NCI-H510A treated with DMSO at 0.1 percent for 48 hours (cell line): ENCODE measurements at regions not wholly inside any gene's neighbourhood (a gene's known extent, or its start where the extent isn't known, plus 50 kb on each side); places are given as distances from the start of the nearest gene placed in this dataset.
"Not testable (repeated sequence)": the region's sequence is repeated elsewhere in the genome, so short reads cannot be mapped to it uniquely, and the experiment has no call there.

Source experiments
- DNase-seq: peaks from one replicate; lab custom pipeline; 2025; lab: John Stamatoyannopoulos, UW

DNA sequence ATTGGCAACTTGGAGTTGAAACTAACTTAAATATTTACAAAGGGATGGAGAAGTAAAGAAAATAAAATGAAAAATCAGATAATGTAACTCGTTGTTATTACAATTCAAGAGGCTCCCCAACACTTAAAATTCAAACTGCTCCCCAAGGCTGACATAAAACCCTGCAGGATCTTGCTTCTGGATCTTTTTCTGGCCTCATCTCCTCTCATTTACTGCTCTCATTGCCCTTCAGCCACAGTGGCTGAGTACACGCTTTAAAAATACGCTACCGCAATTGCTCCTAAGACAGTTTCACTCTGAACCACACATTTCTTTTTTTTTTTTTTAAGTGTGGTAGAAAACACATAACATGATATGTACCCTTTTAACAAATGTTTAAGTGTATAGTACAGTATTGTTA lies 718.1 kb upstream of the ANO3 start:
- DNase-seq, result no peak

DNA sequence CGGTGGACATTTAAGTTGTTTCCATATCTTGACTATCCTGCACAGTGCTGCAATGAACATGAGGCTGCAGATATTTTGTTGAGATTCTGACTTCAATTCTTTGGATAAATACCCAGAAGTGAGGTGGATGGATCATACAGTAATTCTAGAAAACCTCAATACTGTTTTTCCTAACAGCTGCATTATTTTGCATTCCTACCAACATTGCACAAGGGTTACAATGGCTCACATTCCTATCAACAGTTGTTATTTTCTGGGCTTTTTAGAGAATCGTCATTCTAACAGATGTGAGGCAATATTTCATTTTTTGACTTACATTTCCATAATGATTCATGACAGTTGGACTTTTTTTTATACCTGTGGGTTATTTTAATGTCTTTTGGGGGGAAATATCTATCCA lies 716.9 kb upstream of the ANO3 start:
- DNase-seq, result no peak

DNA sequence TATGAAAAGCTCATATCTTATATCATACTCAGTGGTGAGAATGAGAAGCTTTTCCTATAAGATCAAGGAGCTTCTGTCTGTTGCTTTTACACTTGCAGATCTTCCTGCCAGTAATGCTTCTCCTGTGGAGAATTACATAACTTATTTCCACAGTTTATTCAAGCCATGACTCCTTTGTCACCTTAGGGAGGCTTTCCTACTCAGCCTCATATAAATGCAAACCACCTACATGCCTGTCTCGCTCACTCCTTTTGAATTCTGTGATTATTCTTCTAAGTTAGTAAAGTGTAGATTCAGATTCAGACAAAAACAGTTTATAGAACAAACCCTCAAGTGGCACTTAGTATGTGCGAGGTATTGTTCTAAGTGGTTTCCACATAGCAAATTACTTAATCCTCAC lies 716.1 kb upstream of the ANO3 start:
- DNase-seq, result no peak

DNA sequence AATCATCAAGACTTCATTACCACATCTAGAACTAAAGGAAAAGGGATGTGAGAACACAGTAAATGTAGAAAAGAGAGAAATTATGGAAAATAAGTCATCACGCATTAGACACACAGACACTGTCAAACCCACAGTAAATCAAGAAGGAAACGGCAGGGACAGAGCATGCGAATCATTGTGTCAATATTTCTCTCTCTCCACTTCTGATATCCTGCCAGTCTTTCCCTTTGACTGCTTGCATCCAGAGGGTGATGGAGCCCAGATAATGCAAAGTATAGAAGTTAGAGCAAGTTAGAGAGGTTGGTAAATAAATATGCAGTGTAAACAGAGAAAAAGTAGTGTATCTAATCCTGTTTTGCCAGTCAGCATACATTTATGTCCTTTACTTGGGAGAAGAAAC lies 706.8 kb upstream of the ANO3 start:
- DNase-seq, result no peak

DNA sequence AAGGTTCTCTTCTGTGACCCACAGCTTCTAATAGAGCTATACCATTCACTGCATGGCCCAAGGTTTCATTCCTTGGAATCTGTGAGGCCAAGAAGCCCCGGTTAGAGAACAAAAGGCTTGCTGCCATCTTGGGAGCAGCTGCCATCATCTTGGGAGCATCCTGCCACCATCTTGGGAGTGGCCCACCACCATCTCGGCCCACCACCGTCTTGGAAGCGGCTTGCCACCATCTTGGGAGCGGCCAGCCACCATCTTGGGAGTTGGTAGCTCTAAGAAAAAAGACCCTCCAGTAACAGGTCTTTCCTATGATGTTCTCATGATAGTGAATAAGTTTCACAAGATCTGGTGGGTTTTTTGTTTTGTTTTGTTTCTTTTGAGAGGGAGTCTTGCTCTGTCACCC lies 703.9 kb upstream of the ANO3 start:
- no peak for DNase-seq

DNA sequence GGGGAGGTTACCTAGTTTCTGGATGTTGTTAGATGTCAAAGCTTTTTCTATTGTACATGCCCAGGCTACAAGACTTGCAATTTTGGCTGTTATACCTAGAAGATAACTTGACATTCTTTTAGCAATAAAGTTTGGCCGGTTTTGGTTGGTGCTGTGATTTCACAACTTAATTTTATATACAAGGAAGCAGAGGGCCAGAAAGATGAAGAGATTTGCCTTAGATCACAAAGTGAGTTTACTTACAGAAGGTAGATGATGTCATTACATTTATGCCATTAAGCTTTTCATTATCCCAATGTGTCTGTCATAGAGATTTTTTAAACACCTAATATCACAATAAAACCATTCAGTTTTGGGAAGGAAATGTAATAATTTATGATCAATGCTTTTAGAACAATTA lies 698.7 kb upstream of the ANO3 start:
- DNase-seq, result no peak

DNA sequence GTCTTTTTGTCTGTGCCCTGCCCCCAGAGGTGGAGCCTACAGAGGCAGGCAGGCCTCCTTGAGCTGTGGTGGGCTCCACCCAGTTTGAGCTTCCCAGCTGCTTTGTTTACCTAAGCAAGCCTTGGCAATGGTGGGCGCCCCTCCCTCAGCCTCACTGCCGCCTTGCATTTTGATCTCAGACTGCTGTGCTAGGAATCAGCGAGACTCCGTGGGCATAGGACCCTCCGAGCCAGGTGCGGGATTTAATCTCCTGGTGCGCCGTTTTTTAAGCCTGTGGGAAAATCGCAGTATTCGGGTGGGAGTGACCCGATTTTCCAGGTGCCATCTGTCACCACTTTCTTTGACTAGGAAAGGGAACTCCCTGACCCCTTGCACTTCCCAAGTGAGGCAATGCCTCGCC lies 682.7 kb upstream of the ANO3 start:
- DNase-seq, result not testable (repeated sequence)

DNA sequence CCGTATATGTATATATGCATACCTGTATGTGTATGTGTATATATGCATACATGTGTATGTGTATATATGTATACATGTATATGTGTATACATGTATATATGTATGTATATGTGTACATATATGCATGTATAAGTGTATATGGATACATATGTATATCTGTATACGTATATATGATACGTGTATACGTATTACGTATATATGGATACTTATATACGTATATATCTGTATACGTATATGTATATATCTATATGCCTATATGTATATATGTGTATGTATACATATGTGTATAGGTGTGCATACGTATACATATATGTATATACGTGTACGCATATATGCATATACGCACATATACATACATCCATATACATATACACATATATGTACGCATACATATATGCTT lies 681.6 kb upstream of the ANO3 start:
- DNase-seq, result no peak

DNA sequence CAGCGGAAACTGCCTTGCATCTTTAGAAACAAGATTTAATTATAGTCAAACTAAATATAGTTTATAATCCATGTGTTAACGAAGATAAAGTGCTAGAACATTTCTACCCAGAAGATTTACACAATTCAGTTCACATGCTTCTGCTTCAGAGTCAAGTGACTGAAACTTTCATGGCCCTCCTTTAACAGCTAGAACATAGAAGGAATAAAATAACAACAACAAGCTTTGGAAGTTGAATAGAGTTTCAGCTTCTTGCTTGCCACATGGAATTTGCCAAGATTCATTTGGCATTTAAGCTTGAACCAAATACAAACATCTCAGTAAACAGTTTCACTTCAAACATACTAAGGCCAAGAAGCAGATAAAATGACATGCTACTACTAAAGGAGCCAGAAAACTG lies 676.3 kb upstream of the ANO3 start:
- DNase-seq, result no peak

DNA sequence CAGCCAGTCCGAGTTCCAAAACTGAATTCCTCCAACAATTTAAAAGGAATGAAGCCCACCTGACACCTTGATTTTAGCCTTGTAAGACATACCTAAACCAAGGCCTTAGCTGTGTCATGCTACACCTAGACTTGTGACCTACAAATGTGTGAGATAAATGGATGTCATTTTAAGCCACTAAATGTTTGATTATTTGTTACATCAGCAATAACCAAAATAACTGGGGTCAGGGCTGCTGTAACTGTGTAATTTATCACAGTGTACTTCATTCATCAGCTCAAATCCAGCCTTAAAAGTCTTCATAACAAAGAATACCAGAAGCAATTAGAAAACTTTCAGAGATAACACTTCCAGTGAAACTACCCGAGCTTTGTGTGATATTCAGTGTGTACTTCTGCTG lies 673.0 kb upstream of the ANO3 start:
- DNase-seq, result no peak

DNA sequence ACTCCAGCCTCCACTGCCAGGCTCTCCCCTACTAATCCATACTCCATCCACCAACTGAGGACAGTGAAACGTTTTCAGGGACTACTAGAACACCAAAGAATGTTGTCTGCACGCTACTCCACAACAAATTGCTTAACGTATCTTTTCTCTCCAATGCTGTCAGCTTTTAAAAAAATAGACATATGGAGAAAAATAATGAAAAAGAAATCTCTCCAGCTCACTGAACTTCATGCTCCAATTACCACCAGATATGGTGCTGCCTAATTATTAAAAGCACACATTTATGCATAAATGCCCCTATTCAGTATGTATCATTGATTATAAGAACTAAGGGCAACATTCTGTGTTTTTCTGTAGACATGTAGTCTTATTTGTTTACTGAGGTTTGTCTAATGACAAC lies 672.2 kb upstream of the ANO3 start:
- DNase-seq, result no peak

DNA sequence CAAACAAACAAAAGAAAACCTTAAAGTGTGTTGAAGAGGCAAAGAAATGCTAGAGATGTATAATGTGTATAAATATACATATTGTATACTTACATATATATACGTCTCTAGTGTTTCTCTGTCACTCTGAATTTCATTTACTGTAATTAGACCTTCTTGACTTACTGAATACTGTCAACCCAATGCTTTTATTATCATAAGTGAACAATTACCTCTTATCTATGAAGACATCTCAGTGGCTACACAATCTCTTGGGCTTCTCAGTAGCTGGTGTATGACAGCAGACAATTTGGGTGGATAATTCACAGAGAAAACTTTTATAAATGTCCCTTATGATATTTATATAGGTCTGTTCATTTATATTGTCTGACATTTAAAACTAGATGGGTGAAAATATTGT lies 664.1 kb upstream of the ANO3 start:
- no peak for DNase-seq

DNA sequence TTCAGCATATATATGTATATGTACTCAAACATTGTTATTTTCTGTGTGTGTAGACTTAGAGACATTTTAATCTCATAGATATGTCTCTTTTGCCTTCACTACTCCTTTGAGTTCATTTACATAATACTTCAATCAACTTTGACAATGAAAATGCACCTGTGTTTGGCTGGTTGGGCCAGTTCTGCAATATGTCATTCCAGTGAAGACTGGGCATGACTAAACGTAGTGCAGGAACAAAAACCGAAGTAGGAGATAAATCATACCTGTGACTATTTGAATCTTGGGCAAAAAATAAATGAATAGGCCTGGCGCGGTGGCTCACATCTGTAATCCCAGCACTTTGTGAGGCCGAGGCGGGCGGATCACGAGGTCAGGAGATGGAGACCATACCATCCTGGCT lies 640.0 kb upstream of the ANO3 start:
- DNase-seq, result no peak

DNA sequence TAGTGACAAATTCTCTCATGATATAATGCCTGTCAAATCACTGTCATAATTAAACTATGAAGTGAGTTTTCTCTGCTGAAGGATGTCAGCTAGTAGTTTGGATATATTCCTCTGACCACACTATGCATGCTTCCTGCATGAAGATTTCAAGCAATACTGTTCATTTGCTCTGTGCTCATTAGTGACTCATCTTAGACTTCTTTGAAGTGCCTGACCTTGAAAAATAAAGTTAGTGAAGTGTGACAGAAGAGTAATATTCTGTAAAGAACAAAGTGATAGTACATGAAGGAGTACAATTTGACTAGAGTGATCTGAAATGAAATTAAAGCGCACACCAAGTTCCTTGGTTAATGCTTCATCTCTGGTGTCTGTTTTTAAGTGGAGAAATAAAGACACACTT lies 629.5 kb upstream of the ANO3 start:
- no peak for DNase-seq

DNA sequence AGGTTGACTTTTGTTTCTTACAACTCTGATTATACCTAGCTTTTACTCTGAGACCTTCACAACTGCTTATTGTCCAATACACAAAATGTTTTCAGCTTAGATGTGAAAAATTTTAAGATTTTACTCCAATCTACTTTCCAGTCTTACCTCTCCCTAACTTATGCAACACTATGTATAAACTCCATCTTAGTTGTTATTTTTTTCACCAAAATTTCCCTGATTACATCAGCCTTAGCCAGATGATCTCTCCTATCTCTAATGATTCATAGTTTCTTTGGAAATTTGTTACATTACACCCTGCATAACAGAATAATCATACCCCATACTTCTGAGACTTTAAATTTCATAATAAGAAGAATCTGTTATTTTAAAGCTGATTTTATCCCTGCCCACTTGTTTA lies 621.0 kb upstream of the ANO3 start:
- DNase-seq, result no peak

DNA sequence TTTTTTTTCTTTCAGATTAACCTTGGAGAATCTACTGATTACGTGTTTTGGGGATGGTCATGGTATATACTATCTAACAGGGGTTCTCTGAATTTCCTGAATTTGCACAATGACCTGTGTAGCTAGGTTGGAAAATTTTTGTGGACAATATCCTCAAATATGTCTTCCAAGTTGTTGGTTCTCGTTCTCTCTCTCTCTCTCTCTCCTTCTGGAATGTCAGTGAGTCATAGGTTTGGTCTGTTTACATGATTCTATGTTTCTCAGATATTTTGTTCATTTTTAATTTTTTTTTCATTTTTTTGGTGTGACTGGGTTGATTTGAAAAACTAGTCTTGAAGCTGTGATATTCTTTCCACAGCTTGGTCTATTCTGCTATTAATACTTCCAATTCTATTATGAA lies 604.0 kb upstream of the ANO3 start:
- no peak for DNase-seq

DNA sequence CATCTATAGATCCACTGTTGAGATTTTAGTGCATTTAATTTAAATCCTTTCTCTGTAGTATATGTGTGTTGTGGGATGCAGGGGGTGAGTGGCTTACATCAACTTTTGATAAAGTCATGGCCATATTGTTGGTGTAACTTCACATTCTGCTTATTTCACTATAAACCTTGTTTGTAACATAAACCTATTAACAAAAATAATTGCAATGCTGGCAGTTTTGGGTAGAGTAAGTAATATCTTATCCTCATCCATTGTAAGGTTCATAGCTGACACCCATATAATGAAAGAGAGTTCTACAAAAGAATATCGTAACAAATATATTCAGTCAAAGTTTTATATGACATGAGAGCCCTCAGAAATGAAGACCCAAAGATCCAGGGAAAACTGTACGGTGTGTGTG lies 601.7 kb upstream of the ANO3 start:
- no peak for DNase-seq

DNA sequence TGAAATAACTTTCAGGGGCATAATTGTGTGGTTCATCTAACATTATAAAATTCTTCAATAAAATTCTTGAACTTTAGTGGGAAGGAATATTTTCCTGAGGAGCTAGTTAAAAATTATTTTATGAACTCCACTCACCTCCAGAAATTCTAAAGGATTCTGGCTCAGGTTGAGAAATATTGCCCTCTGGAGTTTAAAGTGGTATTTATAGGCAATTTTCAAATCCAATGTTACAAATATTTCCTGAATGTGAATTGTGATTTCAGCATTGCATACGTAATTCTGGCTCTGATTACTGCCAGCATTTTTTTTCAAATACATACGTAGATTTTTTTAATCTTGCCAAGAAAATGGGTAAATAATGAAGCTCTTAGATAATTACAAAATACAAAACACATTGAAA lies 598.2 kb upstream of the ANO3 start:
- DNase-seq, result no peak

DNA sequence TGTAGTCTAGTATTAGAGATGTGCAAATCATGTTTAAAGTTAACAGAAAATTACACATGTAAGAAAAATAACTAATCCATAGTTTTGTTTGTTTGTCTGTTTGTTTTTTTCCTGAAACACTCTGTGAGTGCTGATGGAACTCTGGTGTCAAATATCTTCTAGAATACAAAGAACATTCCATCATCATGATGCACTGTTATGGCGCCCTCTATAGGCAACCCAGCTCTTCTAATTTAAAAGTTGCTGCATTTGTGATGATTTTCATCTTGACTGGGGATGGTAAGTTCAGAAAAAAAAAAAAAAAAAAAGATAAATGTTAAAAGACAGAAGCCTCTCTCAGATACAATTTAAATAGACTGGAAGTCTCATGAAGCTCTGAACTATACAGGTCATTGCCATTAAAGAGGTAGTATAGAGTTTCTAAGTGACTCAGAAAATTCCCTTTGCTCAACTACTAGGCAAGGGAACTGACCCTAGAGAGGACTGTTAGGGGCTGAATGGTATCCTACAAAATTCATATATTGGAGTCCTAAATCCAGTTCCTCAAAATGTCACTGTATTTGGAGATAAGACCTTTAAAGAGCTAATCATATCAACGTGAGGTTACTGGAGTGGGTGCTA lies 597.2 kb upstream of the ANO3 start:
- DNase-seq, result no peak

DNA sequence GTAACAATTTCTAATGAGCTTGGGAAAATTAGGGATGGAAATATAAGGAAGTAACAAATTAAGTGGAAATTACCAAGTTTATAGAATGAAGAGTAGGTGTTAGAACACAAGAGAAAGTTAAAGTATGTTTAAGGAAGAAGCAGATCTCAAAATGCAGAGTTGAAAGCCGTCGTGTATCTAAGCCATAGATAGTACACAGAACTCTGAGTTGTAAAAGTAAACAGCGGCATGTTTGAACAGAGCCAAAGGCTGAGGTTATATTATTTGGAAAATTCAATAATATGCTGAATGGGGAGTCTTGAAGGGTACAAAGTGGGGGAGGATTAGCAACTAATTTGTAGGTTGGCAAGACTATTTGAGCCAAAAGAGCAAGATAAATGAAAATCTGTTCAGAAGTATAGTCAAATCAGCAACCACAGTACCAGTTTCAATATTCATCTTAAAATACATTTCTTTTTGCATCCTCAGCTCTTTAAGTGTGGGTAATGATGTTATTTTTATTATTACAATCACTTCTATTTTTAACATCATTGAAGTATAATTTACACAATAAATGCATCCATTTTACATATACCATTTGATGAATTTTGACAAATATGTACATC lies 594.8 kb upstream of the ANO3 start:
- no peak for DNase-seq

DNA sequence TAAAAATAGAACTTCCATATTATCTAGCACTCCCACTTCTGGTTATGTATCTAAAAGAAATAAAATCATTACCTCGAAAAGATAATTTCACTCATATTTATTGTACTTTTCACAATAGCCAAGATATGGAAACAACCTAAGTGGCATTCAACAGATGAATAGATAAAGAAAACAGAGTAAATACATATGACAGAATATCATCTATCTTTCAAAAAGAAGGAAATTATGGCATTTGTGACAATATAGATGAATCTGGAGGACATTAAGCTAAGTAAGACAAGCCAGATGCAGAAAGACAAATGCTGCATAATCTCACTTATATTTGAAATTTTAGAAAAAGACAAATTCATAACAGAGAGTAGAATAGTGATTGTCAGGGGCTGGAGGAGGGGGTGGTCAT lies 590.0 kb upstream of the ANO3 start:
- no peak for DNase-seq

DNA sequence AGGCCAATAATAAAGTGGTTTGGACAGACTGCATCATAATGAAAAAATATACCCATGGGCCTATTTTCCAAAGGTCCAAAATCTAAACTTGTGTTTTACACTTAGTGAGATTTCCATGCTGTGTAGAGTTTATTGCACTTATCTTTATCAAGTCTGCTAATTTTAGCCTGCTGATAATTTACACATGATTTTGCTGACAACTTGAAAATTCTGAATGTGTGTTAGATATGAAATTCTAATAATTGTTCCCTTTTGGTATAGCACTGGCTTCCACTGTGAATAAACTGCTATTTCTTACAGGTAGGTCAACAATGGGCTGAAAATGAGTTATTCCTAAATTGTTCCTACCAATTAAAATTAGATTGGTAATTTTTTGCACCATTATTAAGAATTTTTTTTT lies 589.1 kb upstream of the ANO3 start:
- no peak for DNase-seq

DNA sequence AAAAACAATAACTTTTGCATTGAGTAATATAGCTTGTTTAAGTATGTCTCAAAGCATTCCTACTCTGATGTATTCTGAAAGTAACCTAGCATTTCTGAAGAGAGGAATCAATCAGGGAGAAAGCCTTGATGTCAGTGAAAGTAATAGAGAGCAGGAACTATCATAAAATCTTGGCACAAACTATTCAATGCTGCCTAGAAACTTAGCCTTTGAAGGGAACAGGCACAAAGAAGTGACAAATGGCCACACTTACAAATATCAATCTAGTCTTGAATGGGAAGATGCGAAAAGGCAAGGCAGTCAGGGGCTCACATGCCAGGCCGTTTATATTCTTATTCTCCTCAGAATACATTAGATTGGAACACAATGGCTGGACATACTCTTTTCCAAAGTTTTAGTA lies 576.5 kb upstream of the ANO3 start:
- DNase-seq, result no peak

DNA sequence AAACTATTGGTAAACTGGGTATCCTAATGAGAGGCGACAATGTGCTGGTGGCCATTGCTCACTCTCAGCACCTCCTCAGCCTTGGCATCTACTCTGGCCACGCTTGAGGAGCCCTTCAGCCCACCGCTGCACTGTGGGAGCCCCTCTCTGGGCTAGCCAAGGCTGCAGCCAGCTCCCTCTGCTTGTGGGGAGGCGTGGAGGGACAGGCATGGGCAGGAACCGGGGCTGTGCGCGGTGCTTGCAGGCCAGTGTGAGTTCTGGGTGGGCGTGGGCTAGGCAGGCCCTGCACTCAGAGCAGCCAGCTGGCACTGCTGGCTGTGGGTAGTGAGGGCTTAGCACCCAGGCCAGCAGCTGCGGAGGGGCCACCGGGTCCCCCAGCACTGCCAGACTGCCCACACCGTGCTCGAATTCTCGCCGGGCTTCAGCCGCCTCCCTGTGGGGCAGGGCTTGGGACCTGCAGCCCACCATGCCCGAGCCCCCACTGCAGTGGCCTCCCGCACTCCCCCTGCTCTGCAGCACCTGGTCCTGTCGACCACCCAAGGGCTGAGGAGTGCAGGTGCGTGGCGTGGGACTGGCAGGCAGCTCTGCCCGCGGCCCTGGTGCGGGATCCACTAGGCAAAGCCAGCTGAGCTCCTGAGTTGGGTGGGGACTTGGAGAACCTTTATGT lies 575.9 kb upstream of the ANO3 start:
- DNase-seq, result no peak
